Body of pancreas (tissue), 4 donors: ENCODE measurements at regions not wholly inside any gene's neighbourhood (a gene's known extent, or its start where the extent isn't known, plus 50 kb on each side); places are given as distances from the start of the nearest gene placed in this dataset.

ENCODE experiments used
- ATAC-seq: fragments of 150-250 bp; one replicate; pipeline ENCODE4 v1.9.1; 2016
- DNase-seq, 4 donors: peaks; one replicate each; pipeline ENCODE4 v3.0.0-alpha.2; 2019
- H3K27ac ChIP-seq, 4 donors: fragments of 200-600 bp; sonication (generic); 1 replicate in 3 of 4; 2 replicates in 1 of 4; pipeline versions ENCODE4 v1.5.1 to v1.6.1; 2016 to 2019; ENCODE audit warnings: mild to moderate bottlenecking in 1 of 4, mixed read lengths in 1 of 4, moderate library complexity in 1 of 4
- H3K27me3 ChIP-seq, 2 donors: fragments of 200-600 bp; sonication (generic); one replicate each; pipeline ENCODE4 v1.6.0; 2016; ENCODE audit warnings: mild to moderate bottlenecking in 1 of 2
- H3K36me3 ChIP-seq, 2 donors: fragments of 200-600 bp; sonication (generic); replicated peaks in 1 of 2; 2 replicates each; pipeline ENCODE4 v1.5.1; 2016; ENCODE audit warnings: low read depth in 2 of 2; ENCODE audit not compliant: insufficient read depth in 1 of 2
- H3K4me1 ChIP-seq: fragments of 200-600 bp; sonication (generic); one replicate; pipeline ENCODE4 v1.6.0; 2016
- H3K4me3 ChIP-seq, 2 donors: fragments of 200-600 bp; sonication (generic); 1 replicate in 1 of 2; 2 replicates in 1 of 2; pipeline ENCODE4 v1.5.1; 2016 to 2019
- H3K9me3 ChIP-seq, 3 donors: fragments of 200-600 bp; sonication (generic); 1 replicate in 2 of 3; 2 replicates in 1 of 3; pipeline ENCODE4 v1.5.1; 2016
- POLR2A ChIP-seq, 3 donors: fragments of 450-650 bp; IDR thresholded peaks; one replicate each; pipeline ENCODE4 v1.6.1; 2016; ENCODE audit warnings: antibody characterized with exemption in 3 of 3, mild to moderate bottlenecking in 2 of 3
- WGBS, 2 donors: methylation state at CpG; one replicate each; pipeline ENCODE4 v1.1.5; 2017; 5-methylcytosine and 5-hydroxymethylcytosine counted together
- intact Hi-C: fragments of 100-400 bp; cut with DNase I; formaldehyde crosslinking; loops from one replicate; pipeline ENCODE4 v1.15.1; 2023
- TF ChIP-seq, protein P1 (sequence below), 7 experiments: fragments of 450-650 bp in 4 of 7; fragments of 200-600 bp in 3 of 7; sonication (generic) in 3 of 7; IDR thresholded peaks; one replicate each; pipeline ENCODE4 v1.5.1; 2016 to 2019; ENCODE audit warnings: antibody characterized with exemption in 7 of 7

DNA sequence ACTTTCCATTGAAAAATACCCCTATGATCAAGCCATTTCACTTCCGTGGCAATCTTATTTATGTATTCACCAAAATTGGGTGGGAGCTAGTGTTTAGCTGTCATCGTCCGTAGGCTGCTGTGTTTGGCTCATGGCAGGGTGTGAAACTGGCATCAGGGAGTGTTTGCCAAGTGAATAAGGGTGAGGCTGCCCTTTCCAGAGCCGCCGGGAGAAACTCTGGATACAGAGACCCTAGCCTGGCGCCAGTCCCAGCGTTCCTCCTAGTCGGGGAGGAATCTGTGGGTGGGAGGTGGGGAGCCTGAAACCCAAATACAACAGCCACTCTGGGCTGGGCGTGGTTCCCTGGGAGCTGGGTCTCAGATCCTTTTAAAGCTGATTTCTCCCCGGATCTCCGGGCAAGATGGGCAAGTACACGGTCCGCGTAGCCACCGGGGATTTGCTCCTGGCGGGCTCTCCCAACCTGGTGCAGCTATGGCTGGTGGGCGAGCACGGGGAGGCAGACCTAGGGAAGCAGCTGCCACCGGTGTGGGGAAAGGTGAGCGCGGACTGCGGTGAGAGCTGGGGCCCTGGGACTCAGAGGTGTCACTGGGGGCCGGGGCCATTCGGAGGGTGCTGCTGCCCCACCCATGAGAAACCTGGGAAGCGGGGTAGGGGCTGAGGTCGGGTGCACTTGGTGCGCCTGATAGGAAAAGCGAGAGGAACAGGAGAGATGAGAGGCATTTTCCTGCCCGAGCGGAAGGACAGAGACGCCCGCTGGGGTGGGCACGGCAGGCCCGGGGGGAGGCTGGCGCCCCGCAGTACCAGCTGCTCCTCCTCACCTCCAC lies 62.1 kb upstream of the TEKT1 start:
- no peak for DNase-seq

DNA sequence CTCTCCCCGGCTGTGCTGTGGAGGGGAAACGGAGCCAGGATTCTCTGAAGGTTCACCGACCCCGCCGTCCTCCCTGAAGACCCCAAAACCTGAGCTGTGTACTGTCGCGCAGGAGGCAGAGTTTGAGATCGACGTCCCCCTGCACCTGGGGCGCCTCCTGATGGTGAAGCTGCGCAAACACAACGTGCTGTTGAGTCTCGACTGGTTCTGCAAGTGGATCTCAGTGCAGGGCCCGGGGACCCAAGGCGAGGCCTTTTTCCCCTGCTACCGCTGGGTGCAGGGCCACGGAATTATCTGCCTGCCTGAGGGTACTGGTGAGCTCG lies 62.6 kb upstream of the TEKT1 start:
- no peaks in the 10 kb centered on the region for H3K4me1 ChIP-seq
- intact Hi-C loops = no loop called here
- H3K27ac ChIP-seq = no peak overlapping the region
- WGBS, 2 donors = 22 to 42% methylated on average over 18 of the region's 18 CpGs
- H3K27me3 ChIP-seq = peaks cover 0 to 7% of the 10 kb centered on the region in 2 donors
- H3K36me3 ChIP-seq = no peaks in the 10 kb centered on the region
- ATAC-seq (no peak), DNase-seq (no peak)
- TF ChIP-seq POLR2A (IDR thresholded peaks at IDR 0.05) = no peak
- TF ChIP-seq, protein P1, sequence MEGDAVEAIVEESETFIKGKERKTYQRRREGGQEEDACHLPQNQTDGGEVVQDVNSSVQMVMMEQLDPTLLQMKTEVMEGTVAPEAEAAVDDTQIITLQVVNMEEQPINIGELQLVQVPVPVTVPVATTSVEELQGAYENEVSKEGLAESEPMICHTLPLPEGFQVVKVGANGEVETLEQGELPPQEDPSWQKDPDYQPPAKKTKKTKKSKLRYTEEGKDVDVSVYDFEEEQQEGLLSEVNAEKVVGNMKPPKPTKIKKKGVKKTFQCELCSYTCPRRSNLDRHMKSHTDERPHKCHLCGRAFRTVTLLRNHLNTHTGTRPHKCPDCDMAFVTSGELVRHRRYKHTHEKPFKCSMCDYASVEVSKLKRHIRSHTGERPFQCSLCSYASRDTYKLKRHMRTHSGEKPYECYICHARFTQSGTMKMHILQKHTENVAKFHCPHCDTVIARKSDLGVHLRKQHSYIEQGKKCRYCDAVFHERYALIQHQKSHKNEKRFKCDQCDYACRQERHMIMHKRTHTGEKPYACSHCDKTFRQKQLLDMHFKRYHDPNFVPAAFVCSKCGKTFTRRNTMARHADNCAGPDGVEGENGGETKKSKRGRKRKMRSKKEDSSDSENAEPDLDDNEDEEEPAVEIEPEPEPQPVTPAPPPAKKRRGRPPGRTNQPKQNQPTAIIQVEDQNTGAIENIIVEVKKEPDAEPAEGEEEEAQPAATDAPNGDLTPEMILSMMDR (IDR thresholded peaks at IDR 0.05) = no peak
- no peak overlapping the region for H3K4me3 ChIP-seq
- H3K9me3 ChIP-seq = no peaks in the 10 kb centered on the region

More for the DNA sequence above, 62.1 kb upstream of the TEKT1 start:
- 17 to 59% methylated on average over 26 to 28 of the region's 36 CpGs for WGBS, 2 donors
- Histone ChIP-seq H3K4me1 (no peaks in the 10 kb centered on the region), H3K27ac (no peak overlapping the region), H3K9me3 (no peaks in the 10 kb centered on the region), H3K4me3 (no peak overlapping the region), H3K27me3 (peaks cover 0 to 7% of the 10 kb centered on the region in 2 donors), H3K36me3 (no peaks in the 10 kb centered on the region)
- no peak for ATAC-seq
- TF ChIP-seq, protein P1 (IDR thresholded peaks at IDR 0.05) = no peak
- no peak for TF ChIP-seq POLR2A (IDR thresholded peaks at IDR 0.05)
- intact Hi-C loops = no loop called here

DNA sequence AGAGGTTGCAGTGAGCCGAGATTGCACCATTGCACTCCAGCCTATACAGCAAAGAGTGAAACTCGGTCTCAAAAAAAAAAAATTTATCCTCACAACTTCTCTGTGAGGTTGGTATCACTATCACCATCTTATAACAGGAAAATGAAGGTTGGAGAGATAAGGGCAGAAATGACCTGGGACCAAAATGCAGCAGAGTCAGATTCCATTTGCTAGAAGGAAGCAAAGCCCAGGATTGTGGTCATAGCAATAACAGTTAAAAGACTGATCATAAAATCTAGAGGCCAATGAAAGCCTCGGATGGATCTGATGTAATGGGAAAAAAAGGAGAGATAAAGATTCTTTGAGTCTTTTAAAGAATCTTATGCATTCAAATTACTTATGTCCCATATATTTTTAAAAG lies 69.6 kb upstream of the TEKT1 start:
- Histone ChIP-seq H3K4me3 (no peak overlapping the region), H3K27me3 (no peaks in the 10 kb centered on the region), H3K4me1 (no peaks in the 10 kb centered on the region), H3K36me3 (no peaks in the 10 kb centered on the region), H3K27ac (no peak overlapping the region), H3K9me3 (no peaks in the 10 kb centered on the region)
- WGBS, 2 donors = 58 to 64% methylated on average over 3 of the region's 3 CpGs
- intact Hi-C loops = no loop called here
- no peak for TF ChIP-seq POLR2A (IDR thresholded peaks at IDR 0.05)
- TF ChIP-seq, protein P1 (IDR thresholded peaks at IDR 0.05) = no peak
- ATAC-seq (no peak), DNase-seq (no peak)

DNA sequence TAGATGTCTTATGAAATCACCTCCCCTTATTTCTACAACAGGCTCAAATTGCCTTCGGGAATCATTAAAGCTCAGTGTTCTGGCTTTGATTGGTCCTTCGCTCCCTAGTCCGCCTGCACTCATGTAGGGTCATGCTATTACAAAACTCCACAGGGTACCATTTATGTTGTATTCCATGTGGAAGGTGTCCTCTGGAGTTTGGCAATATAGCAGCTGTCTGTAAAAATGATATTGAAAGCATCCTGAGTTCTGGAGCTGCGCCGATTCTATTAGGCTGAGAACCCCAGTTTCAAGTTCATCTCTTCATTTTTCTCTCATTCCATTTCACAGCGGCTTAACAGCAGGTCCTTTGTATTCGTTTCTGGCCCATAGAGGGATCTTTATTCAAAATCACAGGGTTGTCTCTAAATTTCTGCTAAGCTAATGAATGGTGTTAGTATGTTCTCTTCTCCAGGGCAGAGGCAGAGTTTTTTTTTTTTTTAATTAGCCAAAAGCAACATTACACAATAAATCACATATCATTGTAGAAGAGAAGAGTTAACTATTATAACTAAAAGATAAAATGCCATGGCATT lies 71.9 kb upstream of the TEKT1 start:
- Histone ChIP-seq H3K4me1 (no peaks in the 10 kb centered on the region), H3K27me3 (no peaks in the 10 kb centered on the region), H3K4me3 (no peak overlapping the region), H3K9me3 (no peaks in the 10 kb centered on the region), H3K36me3 (no peaks in the 10 kb centered on the region), H3K27ac (no peak overlapping the region)
- 74 to 88% methylated on average over 7 of the region's 7 CpGs for WGBS, 2 donors
- TF ChIP-seq, protein P1 (IDR thresholded peaks at IDR 0.05) = no peak
- TF ChIP-seq POLR2A (IDR thresholded peaks at IDR 0.05) = no peak
- intact Hi-C loops = no loop called here
- no peak for DNase-seq
- ATAC-seq = no peak

DNA sequence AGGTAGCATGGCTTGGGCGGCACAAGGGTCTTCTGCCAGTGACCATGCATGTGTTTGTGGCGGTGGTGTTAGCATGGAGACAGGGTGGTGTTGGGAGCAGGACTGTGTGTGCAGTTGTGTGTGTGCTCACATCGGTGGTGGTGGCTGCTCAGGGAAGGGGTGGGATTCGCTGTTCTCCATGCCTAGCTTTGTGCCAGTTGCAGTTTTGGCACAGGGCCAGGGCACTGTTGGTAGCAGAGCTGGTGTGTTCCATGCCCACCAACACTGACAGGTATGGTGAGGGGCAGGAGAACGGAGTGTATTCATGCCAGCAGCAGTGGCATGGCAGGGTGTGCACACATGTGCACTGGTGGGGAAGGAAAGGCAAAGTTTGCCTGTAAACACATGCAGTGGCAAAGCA lies 77.3 kb upstream of the TEKT1 start:
- 76% methylated on average over 4 of the region's 5 CpGs for WGBS, 2 donors

More for the DNA sequence above, 77.3 kb upstream of the TEKT1 start:
- Histone ChIP-seq H3K4me3 (no peak overlapping the region), H3K4me1 (no peaks in the 10 kb centered on the region), H3K27me3 (no peaks in the 10 kb centered on the region), H3K36me3 (no peaks in the 10 kb centered on the region), H3K9me3 (no peaks in the 10 kb centered on the region), H3K27ac (no peak overlapping the region)
- no peak for TF ChIP-seq POLR2A (IDR thresholded peaks at IDR 0.05)
- TF ChIP-seq, protein P1 (IDR thresholded peaks at IDR 0.05) = no peak
- peak in 1 of 4 donors; percentile 17 for DNase-seq
- intact Hi-C loops = no loop called here
- no peak for ATAC-seq
